ENCODE measurements at regions not wholly inside any gene's neighbourhood (a gene's known extent, or its start where the extent isn't known, plus 50 kb on each side); places are given as distances from the start of the nearest gene placed in this dataset.

GRCh38 chr22:48824712-48825651 lies 1002.7 kb downstream of the BRD1 start:
- WGBS, 3 donors: 56 to 58% (median 56%) methylated on average over 23 of the region's 23 CpGs
- DNase-seq: no peak
- TF ChIP-seq POLR2A (IDR thresholded peaks at IDR 0.05) (no peak), CTCF (IDR thresholded peaks at IDR 0.05) (no peak), EP300 (IDR thresholded peaks at IDR 0.05) (no peak)
- H3K4me3 ChIP-seq: no peak overlapping the region
- no peaks in the 10 kb centered on the region for H3K36me3 ChIP-seq
- intact Hi-C loops (cut with DNase I): no loop called here
- H3K4me1 ChIP-seq (ENCODE audit: insufficient read depth): no peaks in the 10 kb centered on the region
- no peaks in the 10 kb centered on the region for H3K27me3 ChIP-seq
- H3K27ac ChIP-seq: no peak overlapping the region
- peaks cover 0 to 5% of the 10 kb centered on the region in 2 donors for H3K9me3 ChIP-seq

GRCh38 chr22:48823941-48824340 lies 1003.7 kb downstream of the BRD1 start:
- no peaks in the 10 kb centered on the region for H3K36me3 ChIP-seq
- H3K4me3 ChIP-seq: no peak overlapping the region
- DNase-seq: no peak
- intact Hi-C loops (cut with DNase I): no loop called here
- H3K27ac ChIP-seq: no peak overlapping the region
- no peaks in the 10 kb centered on the region for H3K27me3 ChIP-seq
- TF ChIP-seq CTCF (IDR thresholded peaks at IDR 0.05) (no peak), POLR2A (IDR thresholded peaks at IDR 0.05) (no peak)
- H3K4me1 ChIP-seq (ENCODE audit: insufficient read depth): no peaks in the 10 kb centered on the region
- 81 to 92% (median 88%) methylated on average over 12 of the region's 12 CpGs for WGBS, 3 donors
- H3K9me3 ChIP-seq: peaks cover 0 to 5% of the 10 kb centered on the region in 2 donors

- no peak for DNase-seq
- TF ChIP-seq CTCF (IDR thresholded peaks at IDR 0.05): no peak
- Histone ChIP-seq H3K36me3 (no peaks in the 10 kb centered on the region), H3K9me3 (no peaks in the 10 kb centered on the region), H3K4me3 (no peak overlapping the region), H3K4me1 (ENCODE audit: insufficient read depth) (no peaks in the 10 kb centered on the region), H3K27ac (no peak overlapping the region), H3K27me3 (no peaks in the 10 kb centered on the region)
- WGBS, 3 donors: 91 to 95% (median 93%) methylated on average over 19 of the region's 19 CpGs
- intact Hi-C loops (cut with DNase I): no loop called here
Observed at GRCh38 chr22:48822278-48823233, 1005.1 kb downstream of the BRD1 start.

DNA sequence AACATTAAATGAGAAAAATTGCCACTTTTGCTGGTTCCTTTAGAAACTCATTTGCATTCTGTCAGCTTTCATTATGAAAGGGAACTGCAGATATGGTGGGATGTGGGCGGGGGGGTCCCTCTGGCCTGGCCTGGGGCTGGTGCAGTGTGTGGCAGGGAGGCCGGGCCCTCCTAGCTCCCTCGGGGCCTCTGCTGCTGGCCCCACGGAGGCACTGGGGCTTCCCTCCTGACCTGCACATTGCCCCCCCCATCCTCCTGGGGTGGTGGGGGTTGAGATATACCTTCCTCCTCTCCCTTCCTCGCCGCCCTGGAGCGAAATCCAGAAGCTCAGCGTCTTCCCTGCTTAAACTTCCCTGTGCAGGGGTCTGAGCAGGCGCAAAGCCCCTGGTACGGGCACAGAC lies 1005.9 kb downstream of the BRD1 start:
- Histone ChIP-seq H3K27ac (no peak overlapping the region), H3K4me3 (no peak overlapping the region), H3K36me3 (no peaks in the 10 kb centered on the region), H3K9me3 (no peaks in the 10 kb centered on the region), H3K27me3 (no peaks in the 10 kb centered on the region), H3K4me1 (ENCODE audit: insufficient read depth) (no peaks in the 10 kb centered on the region)
- intact Hi-C loops (cut with DNase I): no loop called here
- WGBS, 3 donors: 78 to 90% (median 89%) methylated on average over 10 of the region's 10 CpGs
- TF ChIP-seq CTCF (IDR thresholded peaks at IDR 0.05) (no peak), POLR2A (IDR thresholded peaks at IDR 0.05) (no peak)
- DNase-seq: no peak
